ENCODE measurements at regions not wholly inside any gene's neighbourhood (a gene's known extent, or its start where the extent isn't known, plus 50 kb on each side); places are given as distances from the start of the nearest gene placed in this dataset.

DNA sequence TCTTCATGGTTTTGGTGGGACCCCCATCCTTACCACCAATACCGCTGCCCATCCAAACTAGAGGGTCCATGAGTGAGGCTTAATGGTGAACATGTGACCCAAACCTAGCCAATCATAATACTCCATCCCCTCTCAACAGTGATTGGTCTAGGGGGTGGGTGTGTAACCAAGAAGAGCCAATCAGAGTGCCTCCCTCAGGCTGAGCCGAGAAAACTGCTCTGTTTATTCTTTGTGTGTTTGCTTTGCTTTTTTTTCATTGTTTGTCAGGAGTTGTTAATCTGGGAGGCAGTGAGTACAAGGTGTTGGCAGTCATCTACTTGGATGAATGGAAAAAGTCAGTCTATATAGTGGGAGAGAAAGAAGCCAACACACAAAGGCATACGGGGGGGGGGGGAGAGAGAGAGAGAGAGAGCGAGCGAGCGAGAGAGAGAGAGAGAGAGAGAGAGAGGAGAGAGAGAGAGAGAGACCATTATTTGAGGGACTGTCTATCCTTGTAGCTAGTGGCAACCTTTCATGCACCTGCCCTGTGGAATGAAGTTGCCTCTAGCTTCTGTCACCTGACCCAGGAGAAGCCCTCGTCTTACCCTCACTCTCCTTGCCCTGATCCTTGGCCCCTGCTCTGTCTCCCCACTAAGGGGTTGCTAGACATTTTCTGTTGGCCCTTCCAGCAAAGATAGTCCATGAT lies 441.7 kb downstream of the TYW1 start:
- H3K4me1 ChIP-seq: no peaks in the 10 kb centered on the region
- no peaks in the 10 kb centered on the region for H3K27me3 ChIP-seq
- H3K36me3 ChIP-seq: no peaks in the 10 kb centered on the region
- intact Hi-C loops (cut with DNase I): no loop called here
- no peak overlapping the region for H3K27ac ChIP-seq
- no peak for DNase-seq
- TF ChIP-seq, protein P1, sequence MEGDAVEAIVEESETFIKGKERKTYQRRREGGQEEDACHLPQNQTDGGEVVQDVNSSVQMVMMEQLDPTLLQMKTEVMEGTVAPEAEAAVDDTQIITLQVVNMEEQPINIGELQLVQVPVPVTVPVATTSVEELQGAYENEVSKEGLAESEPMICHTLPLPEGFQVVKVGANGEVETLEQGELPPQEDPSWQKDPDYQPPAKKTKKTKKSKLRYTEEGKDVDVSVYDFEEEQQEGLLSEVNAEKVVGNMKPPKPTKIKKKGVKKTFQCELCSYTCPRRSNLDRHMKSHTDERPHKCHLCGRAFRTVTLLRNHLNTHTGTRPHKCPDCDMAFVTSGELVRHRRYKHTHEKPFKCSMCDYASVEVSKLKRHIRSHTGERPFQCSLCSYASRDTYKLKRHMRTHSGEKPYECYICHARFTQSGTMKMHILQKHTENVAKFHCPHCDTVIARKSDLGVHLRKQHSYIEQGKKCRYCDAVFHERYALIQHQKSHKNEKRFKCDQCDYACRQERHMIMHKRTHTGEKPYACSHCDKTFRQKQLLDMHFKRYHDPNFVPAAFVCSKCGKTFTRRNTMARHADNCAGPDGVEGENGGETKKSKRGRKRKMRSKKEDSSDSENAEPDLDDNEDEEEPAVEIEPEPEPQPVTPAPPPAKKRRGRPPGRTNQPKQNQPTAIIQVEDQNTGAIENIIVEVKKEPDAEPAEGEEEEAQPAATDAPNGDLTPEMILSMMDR (IDR thresholded peaks at IDR 0.05): no peak
- TF ChIP-seq POLR2A (IDR thresholded peaks at IDR 0.05): no peak
- no peak overlapping the region for H3K4me3 ChIP-seq
- peaks cover 0 to 10% (median 0%) of the 10 kb centered on the region in 3 donors for H3K9me3 ChIP-seq
- 56 to 60% methylated on average over 5 to 7 of the region's 7 CpGs for WGBS, 2 donors

DNA sequence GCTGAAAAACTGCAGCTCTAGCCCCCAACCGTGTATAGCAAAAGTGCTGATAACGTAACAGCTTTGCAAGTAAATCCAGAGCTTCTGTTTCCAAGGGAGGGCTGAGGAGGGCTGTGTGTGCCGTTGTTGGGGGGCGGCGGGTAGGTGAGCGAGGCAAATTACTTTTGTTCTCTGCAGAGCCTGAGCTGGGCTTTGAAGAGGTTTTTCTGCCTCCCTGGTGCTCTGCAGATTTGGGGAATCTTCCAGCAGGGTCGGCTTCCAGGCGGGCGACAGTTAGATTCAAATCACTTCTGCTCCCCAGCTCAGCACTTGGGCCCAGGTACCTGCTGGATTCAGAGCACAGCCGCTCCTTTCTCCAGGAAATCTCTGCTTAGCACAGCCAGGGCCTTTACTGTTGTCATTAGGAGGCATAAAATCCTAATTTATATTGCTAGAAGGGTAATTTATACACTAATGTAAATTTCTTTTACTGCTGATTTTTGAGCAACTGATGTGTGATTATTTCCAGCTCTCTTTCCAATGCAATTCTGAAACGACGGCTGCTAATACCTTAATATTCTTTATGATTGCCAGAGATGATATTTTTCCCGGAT lies 442.4 kb downstream of the TYW1 start:
- H3K4me1 ChIP-seq: no peaks in the 10 kb centered on the region
- no peak overlapping the region for H3K27ac ChIP-seq
- 60 to 73% methylated on average over 9 to 13 of the region's 13 CpGs for WGBS, 2 donors
- TF ChIP-seq POLR2A (IDR thresholded peaks at IDR 0.05): no peak
- TF ChIP-seq, protein P1 (IDR thresholded peaks at IDR 0.05): no peak
- H3K4me3 ChIP-seq: no peak overlapping the region
- intact Hi-C loops (cut with DNase I): no loop called here
- H3K9me3 ChIP-seq: peaks cover 0 to 3% (median 0%) of the 10 kb centered on the region in 3 donors
- no peak for DNase-seq
- no peaks in the 10 kb centered on the region for H3K36me3 ChIP-seq
- no peaks in the 10 kb centered on the region for H3K27me3 ChIP-seq

DNA sequence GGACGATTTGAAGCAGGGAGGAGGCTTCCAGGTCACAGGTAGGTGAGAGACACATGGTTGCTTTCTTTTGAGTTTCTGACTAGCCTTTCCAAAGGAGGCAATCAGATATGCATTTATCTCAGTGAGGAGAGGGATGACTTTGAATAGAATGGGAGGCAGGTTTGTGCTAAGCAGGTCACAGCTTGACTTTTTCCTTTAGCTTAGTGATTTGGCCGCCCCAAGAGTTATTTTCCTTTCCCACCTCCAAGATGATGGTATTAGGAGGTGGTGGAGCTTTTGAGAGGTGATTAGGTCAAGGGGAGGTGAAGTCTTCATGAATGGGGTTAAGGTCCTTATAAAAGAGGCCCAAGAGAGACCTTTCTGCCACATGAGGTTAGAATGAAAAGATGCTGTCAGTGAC lies 443.7 kb downstream of the TYW1 start:
- H3K27me3 ChIP-seq: no peaks in the 10 kb centered on the region
- WGBS, 2 donors: 0 to 65% methylated on average over 2 of the region's 2 CpGs
- intact Hi-C loops (cut with DNase I): no loop called here
- H3K36me3 ChIP-seq: no peaks in the 10 kb centered on the region
- H3K4me3 ChIP-seq: no peak overlapping the region
- no peak overlapping the region for H3K27ac ChIP-seq
- TF ChIP-seq POLR2A (IDR thresholded peaks at IDR 0.05): no peak
- TF ChIP-seq, protein P1 (IDR thresholded peaks at IDR 0.05): no peak
- DNase-seq: no peak
- H3K4me1 ChIP-seq: no peaks in the 10 kb centered on the region
- H3K9me3 ChIP-seq: peaks cover 0 to 7% (median 0%) of the 10 kb centered on the region in 3 donors

DNA sequence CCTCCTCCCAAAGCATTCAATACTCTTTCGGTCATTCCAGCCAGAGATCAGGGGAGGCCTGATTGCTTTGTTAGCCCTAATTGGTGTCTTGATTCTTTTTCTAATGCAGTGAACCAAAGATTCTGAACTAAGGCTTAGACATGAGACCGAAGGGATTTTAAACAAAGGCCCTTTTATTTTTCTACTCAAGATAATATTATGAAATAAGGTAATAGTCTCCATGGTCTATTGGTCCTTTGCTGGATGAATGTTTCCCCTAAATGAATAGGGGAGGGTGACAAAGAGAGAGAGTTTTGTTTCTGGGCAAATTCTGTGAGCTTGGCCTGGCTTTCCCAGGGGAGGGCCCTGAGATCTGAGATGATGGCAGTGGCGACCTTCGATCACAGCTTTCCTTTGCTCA lies 449.1 kb downstream of the TYW1 start:
- H3K4me3 ChIP-seq: no peak overlapping the region
- 84% methylated on average over 4 of the region's 4 CpGs for WGBS, 2 donors
- peaks cover 0 to 7% (median 0%) of the 10 kb centered on the region in 3 donors for H3K9me3 ChIP-seq
- H3K27ac ChIP-seq: no peak overlapping the region
- no peaks in the 10 kb centered on the region for H3K4me1 ChIP-seq
- no peak for DNase-seq
- H3K36me3 ChIP-seq: no peaks in the 10 kb centered on the region
- intact Hi-C loops (cut with DNase I): no loop called here
- TF ChIP-seq, protein P1 (IDR thresholded peaks at IDR 0.05): no peak
- no peak for TF ChIP-seq POLR2A (IDR thresholded peaks at IDR 0.05)
- H3K27me3 ChIP-seq: no peaks in the 10 kb centered on the region

DNA sequence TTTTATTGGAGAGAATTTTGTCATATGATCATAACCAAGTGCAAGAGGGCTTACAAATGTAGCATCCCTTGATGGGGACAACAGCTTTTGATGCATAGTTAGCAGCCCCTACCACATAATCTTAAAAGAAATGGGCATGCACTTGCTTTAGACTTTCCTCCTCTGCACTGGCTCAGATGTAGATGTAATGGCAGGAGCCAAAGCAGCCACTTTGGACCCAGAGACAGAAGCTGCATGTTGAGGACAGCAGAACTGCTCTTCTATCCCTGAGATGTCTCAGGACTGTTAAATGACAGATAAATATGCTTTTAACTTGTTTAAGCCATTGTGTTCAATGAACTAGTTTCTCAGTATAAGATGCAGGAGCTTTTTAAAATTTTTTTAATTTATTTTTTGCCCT lies 450.7 kb downstream of the TYW1 start:
- TF ChIP-seq, protein P1 (IDR thresholded peaks at IDR 0.05): no peak
- TF ChIP-seq POLR2A (IDR thresholded peaks at IDR 0.05): no peak
- intact Hi-C loops (cut with DNase I): no loop called here

More for the DNA sequence above, 450.7 kb downstream of the TYW1 start:
- H3K27me3 ChIP-seq: no peaks in the 10 kb centered on the region
- no peak for DNase-seq
- H3K4me3 ChIP-seq: no peak overlapping the region
- H3K4me1 ChIP-seq: no peaks in the 10 kb centered on the region
- no peaks in the 10 kb centered on the region for H3K36me3 ChIP-seq
- no peak overlapping the region for H3K27ac ChIP-seq
- H3K9me3 ChIP-seq: peaks cover 0 to 7% (median 0%) of the 10 kb centered on the region in 3 donors
